D341Med (cell line): ENCODE measurements at regions not wholly inside any gene's neighbourhood (a gene's known extent, or its start where the extent isn't known, plus 50 kb on each side); places are given as distances from the start of the nearest gene placed in this dataset.
"Not testable (repeated sequence)": the region's sequence is repeated elsewhere in the genome, so short reads cannot be mapped to it uniquely, and the experiment has no call there.

Experiments
- DNase-seq: peaks from one replicate; pipeline ENCODE4 v3.0.0; 2012; ENCODE audit warnings: low spot score

DNA sequence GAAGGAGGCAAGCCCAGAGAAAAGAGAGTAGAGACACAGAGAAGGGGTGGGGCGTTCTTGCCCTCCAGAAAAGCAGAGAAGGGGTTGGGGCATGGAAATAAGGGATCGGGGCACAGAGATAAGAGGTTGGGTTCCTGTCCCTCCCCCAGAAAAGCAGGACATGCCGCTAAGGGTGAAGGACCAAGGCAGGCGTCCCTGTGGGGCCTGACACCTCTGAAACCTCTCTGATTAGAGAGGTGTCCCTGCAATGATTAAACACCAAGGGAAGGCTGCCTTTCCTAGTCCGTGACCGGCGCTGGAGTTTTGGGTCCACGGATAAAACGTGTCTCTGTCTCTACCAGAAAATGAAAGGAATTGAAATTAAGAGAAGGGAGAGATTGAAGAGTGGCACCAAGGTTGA, 914.0 kb upstream of the CRIM1 start:
- DNase-seq, result not testable (repeated sequence)

DNA sequence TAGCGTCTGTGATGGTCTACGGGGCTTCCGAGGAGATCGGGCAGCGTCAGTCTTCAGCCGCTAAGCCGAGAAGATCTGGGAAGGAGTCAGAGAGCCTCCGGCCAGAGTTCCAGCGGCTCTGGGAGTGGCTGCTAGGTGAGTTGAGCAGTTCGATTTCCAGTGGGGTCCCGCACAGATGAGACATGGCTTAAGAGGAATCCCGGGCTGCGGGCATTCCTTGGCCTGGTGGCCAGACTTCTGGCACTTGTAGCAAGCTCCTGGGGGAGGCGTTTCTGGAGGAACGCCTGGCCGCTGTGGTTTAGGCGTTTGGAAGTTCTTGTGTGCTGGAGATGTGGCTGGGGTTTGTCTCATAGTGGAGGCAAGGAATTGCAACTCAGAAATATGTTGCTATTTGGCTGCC, 915.3 kb upstream of the CRIM1 start:
- not testable (repeated sequence) for DNase-seq

DNA sequence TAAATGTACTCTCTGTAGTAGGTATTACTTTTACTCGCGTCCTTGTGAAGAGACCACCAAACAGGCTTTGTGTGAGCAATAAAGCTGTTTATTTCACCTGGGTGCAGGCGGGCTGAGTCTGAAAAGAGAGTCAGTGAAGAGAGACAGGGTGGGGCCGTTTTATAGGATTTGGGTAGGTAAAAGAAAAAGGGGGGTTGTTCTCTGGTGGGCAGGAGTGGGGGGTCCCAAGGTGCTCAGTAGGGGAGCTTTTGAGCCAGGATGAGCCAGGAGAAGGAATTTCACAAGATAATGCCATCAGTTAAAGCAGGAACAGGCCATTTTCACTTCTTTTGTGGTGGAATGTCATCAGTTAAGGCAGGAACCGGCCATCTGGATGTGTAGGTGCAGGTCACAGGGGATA, 918.7 kb upstream of the CRIM1 start:
- DNase-seq, result not testable (repeated sequence)

DNA sequence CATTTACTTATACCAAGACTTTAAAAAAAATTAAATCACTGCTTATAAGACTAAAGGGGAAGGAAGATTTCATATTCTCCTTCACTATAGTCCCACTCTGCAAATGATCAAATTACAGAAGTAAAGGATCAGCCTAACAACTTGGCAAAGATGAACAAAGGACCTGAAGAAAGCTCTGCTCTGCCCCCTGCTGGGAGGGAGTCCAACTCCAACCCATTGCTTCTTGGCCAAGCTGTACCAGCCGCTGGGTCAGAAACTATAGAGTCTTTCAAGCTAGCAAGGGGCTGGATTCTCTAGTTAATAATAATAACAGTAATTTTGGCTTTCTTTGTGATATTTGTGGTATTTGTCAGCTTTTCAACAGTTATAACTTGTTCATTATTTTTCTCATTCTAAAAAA, 927.0 kb upstream of the CRIM1 start:
- peak; percentile 53 for DNase-seq

DNA sequence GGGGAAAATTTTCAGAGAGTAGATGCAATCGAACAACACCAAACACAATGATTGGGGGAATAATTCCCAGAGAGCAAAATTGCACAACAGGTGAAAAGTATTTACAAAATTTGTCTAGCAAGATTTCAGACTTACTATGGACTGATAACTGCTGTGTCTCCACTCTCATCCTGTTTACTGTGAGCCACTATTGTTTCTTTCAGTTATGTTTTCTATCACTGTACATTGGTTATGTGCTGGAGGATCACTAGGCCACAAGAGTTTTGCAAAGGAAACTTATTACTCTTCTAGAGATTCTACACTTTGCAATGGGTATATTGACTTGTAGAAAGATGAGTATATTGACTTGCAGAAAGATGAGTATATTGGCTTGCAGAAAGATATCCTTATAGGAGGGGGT, 934.1 kb upstream of the CRIM1 start:
- DNase-seq, result no peak

DNA sequence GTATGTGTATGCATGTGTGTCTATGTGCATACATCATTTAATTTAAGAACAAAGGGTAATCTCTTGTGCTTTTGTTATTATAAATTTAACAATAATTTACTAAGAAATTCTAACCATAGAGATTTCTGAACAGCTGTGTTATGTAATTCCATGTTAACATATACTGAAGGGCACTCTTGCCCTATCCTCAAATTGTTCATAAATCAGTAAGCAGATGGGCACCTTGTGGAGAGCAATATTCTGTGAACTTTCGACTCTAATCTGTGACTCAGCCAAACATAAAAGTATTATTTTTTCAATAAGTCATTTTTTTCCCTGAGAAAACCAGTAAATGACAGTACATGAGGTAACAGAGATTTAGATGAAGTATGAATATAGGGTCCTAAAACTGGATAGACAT, 938.3 kb upstream of the CRIM1 start:
- DNase-seq, result no peak

DNA sequence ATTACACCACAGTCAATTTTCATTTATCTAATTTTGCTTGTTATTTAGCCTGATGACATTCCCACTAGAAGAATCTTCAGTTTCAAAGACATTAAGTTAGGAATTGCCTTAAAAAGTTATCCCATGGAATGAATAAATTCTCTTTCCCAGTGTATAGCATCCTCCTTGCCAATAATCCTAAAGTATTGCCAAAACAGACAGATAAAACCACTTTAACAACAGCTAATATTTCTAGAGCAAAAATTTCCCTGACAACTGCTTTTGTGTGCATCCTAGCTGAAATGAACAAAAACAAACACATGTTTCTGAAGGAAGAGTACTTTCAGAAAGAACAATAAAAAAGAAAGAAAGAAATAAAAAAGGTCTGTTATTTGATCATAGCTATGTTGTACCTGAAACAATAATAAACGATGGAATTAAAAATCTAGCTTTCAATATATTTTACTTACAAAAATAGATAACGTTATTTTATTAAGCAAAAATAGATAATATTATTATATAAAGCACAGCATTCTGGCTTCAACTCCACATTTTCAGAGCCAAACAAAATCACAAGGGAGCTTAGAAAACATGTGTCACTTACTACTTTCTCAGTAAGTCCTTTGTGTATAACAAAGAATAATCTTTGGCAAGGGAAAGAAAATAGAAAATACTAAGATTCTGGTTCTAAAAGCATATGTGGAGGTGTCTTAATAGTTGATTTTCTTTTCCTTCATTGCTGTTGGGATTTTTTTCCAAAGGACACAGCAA, 939.0 kb upstream of the CRIM1 start:
- DNase-seq, result no peak

DNA sequence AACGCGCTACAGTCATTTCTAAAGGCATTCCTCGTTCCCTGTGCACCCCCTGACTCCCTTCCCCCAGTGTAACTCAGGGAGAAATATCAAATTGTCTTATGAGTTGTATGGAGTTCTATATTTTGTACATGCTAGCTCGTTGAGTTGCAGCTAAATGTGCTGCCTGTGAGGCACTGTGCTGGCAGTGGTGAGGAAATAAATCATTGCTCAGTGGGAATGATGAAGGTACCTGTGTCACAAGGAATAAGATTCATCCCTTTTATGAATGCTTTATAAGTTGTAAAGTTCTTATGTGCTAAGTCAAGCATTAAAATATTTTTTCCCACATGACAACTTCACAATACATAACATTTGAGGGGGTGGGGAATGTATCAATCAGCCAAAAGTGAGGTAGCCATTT, 939.6 kb upstream of the CRIM1 start:
- DNase-seq, result no peak

DNA sequence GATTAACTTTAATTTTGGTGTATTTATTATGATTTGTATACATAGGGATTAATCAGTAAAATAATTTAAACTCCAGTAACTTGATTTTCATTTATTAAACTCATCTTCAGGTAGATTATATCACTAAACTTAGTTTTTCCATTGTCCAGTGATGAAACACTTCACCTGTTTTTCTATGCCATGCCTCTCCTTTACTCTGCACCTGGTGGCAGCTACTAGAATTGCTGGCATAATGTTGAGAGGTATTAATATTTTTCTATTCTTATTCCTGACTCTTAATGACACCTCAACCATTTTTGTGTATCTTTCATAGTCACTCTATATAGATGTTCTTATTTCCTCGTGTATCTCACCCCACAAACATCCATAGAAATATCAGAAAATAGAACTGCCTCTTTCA, 940.3 kb upstream of the CRIM1 start:
- no peak for DNase-seq

DNA sequence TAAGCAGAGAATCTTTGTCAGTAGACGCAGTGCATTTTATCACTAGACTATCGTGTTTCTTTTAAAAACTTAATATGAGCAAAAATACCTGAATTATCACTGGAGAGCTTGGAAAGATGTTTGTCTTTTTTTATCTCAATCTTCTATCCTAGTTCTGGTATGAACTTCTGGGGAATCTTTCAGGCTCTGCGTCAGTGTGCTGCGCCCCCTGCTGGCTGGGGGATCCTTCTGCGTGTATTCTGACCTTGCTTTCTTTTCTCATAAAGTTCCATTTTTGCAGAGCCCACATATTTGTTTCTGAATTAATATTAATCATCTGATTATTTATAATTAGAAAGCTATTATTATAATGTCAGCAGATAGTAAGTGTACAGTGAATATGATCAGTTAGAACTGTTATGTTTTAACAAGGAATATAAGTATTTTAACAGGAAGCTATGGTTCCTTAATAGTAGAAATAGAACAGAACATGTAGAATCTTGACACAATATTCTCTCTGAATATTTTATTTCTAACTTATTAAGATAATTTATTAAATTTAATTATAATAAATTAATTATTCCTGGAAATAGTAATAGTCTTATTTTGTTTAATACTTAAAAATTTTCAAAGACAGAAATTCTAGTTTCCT, 945.0 kb upstream of the CRIM1 start:
- peak; percentile 65 for DNase-seq

DNA sequence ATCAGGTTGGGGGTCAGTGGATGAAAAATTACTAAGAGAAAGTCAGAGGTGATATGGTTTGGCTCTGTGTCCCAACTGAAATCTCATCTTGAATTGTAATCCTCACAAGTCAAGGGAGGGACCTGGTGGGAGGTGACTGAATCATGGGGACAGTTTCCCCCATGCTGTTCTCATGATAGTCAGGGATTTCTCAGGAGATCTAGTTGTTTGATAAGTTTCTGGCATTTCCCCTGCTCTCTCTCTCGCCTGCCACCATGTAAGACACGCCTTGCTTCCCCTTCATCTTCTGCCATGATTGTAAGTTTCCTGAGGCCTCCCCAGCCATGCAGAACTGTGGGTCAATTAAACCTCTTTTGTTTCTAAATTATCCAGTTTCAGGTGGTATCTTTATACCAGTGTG, 945.8 kb upstream of the CRIM1 start:
- DNase-seq, result no peak

DNA sequence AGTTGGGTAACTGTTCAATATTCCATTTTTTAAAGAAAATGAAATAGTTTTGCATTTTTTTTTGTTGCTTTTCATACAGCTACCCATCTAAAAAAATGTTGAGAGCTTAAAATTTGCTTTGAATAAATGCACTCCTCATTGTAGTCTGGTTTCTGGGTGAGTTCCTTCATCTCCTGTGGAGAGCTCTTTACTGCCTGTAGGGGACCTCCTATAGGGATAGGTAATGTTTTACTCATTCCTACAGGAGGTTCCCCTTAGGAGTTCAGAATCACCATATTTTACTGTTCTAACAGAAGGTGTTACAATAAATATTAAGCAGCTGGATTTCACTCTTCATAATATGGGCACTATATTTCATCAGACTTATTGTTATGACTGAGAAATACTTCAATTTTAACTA, 947.3 kb upstream of the CRIM1 start:
- DNase-seq, result no peak

DNA sequence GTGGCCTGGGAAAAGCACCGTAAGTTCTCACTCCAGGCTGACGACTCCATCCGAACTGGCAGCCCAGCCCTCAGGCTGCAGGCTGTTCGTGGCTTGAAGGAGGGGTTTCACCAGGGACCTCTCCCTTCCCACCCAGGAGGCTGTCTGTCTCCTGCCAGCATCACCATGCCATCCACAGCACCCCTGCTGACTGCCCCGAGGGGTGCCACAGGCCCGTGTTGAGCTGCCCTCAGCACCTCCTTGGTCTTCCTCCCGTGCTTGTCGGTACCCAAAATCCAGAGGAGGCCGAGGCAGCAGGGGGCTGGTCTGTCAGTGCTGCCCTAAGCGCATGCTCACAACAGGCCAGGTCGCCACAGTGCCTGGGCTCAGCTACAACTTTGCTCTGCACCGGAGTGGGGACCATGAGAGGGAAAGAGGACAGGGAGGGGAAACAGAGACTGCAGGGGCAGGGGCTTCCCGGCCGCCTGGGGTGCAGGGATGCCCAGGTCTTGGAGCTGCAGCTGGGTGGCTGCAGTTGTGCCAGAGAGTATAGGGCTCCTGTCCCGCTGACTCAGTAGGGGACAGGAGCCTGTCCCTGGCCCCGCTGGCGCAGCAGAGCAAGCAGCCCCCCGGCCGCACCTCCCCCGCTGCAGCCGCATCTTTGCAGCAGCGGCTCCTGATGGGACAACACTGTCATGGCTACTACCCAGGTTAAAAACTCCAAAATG, 963.7 kb upstream of the CRIM1 start:
- DNase-seq, result no peak

DNA sequence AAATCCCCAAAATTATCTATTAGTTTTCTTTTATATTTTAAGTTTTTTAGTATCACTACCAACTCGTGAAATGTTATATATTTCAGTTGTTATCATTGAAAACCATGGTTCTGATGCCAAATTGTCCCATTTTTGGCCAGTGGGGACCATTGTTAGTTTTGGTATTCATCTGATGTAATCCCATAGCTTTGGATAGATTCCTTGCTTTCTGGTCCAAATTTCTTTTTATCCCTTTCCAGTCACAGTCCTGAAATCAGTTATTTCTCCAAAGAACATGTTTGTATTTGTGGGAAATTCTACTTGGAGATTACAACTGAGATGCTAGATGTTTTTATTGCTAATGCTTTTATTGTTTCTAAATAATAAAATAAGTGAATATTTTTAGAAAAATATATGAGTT, 976.8 kb upstream of the CRIM1 start:
- DNase-seq, result no peak

DNA sequence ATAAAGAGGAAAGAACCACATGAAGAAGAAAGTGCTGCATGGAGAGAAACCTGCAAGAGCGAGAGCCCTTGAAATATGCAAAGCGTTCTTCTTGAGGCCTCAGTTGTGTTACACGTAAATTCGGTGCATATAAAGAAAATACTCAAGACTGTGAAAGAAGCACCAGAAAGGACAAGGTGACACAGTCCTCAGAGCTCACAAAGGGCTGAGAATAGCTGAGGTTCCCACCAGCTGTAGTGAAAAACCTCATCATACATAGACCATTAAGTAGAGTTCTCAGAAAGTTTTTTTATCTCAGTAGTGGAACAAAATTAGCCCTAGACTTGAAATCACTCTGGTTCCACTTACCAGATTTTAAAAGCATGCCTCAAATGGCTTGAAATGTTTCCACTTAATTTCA, 980.7 kb upstream of the CRIM1 start:
- DNase-seq, result no peak

DNA sequence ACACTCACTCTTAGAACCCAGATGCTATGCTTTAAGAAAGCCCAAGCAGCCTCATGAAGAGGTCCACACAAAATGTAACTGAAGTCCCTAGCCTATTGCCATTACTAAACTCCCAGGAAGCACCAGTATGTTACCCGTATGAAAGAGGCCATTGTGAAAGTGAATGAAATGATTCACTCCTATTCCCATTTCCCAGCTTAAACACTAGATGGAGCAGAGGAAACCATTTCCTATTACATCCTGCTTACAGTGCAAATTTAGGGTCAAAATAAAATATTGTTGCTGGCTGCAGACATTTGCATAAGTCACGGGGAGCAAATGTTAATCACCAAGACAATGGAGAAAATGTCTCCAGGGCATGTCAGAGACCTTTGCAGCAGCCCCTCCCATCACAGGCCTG, 989.7 kb upstream of the CRIM1 start:
- DNase-seq, result no peak

DNA sequence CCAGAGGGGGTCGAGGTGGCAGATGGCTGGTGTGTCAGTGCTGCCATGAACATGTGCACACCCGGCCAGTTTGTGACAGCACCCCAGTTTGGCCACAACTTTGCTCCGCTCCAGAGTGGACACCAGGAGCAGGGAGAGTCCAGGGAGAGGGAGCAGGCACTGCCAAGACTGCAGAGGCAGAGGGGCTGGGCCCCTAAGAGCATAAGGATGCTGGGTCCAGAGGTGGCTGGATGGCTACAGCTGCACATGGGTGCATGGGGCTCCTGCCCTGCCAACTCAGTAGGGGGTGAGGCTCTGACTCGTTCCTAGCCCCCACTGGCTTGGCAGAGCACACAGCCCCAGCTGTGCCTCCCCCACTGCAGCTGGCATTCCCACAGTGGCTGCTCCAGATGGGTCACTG, 999.2 kb upstream of the CRIM1 start:
- DNase-seq, result no peak

DNA sequence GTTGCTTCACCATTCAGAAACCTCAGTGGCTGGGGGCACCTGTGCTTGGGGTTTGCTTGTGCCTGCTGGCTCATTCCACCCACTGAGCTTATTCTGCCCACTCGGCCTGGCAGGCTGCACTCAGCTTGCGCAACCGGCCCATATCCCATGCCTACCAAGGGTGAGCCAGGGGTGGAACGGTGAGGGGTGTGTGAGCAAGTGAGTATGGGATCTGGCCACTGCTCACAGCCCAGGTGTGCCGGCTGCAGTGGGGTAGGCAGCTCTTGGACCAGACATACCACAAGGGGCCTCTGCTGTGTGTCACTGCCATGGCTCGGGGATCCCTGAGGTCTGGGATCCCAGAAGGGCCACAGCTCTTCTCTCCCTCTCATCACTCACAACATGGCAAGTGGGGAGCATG, 1000.5 kb upstream of the CRIM1 start:
- DNase-seq, result no peak

DNA sequence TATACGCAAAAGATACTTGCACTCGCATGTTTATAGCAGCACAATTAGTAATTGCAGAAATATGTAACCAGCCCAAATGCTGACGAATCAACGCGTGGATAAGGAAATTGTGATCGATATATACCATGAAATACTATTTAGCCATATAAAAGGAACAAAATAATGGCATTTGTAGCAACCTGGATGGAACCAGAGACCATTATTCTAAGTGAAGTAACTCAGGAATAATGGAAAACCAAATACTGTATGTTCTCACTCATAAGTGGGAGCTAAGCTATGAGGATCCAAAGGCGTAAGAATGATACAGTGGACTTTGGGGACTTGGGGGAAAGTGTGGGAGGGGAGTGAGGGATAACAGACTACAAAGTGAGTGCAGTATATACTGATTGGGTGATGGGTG, 1008.0 kb upstream of the CRIM1 start:
- DNase-seq, result no peak

DNA sequence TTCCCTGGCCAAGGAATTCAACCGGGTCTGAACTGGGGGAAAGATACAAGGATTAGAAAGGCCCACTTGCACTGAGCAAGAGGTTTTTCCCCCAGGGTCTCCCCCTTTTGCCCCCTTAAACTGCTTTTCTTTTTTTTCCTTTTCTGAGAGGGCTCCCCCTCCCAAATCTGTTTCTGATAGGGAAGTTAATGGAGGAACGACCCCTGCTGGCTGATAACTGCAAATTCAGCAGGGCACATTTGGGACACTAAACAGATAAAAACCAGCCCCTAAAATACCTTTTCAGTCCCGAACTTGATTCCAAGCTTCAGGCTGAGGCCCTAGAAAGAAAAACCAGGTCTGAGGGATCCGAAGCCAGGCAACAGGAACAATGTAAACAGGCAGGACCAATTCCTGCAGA, 1012.4 kb upstream of the CRIM1 start:
- no peak for DNase-seq

DNA sequence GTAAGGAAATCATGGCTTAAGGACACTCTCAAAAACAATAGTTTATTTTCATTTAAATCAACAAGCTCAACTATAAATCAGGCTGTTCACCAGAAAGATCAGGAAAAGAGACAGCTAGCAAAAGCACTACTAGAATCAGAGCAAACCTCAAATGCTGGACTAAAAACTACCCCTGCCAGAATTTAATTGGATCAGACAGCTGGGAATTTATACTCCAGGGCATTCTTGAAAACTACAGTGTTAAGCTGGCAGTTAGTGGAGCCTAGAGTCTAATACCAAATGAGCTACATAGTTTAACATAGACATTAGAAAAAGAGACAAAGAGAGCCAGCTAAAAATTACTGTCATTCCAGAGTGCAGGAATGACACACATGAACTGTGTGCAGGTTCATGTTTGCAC, 1016.4 kb upstream of the CRIM1 start:
- no peak for DNase-seq

DNA sequence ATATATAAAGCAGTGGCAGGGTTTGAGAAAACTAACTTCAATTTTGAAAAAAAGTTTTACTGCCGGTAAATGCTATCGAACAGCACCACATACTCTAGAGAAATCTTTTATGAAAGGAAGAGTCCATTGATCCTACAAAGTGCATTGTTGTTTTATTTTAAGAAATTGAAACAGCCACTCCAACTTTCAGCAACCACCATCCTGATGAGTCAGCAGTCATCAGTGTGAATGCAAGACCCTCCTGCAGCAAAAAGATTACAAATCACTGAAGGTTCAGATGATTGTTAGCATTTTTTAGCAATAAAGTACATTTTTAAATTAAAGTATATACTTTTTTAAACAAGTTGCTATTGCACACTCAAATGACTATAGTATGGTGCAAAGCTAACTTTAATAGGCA, 1017.7 kb upstream of the CRIM1 start:
- no peak for DNase-seq

DNA sequence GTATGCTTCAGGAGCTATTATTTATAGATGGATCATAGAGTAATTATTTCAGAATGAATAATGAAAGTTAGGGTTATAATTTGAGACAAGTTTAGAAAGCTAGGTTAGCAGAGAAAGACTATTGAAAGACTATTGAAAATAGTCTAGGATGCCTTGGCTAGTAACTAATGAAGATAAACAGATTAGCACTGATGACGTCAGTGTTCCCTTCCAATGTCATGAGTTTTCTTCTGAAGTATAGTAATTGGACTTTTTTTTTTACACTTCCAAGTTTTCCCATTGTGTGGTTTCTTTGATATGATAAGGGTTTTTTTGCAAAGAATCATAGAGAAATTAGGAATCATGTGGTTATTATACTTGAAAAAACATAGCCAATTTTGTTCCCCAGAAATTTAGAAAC, 1041.5 kb upstream of the CRIM1 start:
- no peak for DNase-seq

DNA sequence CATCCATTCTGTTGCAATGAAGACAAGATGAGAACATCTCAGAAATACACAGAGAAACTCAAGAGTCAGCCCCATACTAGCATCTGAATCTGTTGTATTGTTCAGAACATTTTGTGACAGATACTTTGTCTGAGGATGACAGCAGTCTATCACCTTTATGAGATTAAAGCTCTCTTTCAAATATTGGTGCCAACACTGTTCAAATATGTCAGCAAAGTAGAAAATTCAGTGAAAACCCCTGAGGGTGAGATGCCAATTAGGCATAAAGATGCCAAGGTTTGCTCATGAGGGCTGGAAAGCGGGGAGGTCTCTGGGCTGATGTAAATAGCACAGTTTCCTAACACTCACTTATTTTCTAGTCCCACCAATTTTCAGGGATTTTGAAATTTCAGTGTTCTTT, 1054.2 kb upstream of the CRIM1 start:
- no peak for DNase-seq
